ENCODE measurements at regions not wholly inside any gene's neighbourhood (a gene's known extent, or its start where the extent isn't known, plus 50 kb on each side); places are given as distances from the start of the nearest gene placed in this dataset.
A peak's percentile ranks its signal among the peaks of the same experiment; 100 is the strongest.

GRCh38 chr3:107429320-107430181 lies 52.3 kb downstream of the CCDC54 start (continued):
- TF ChIP-seq TEAD4 (IDR thresholded peaks at IDR 0.05; ENCODE audit: low read depth, low read length) (peak; percentile 67), SP2 (IDR thresholded peaks at IDR 0.05; ENCODE audit: low read length) (no peak), USF2 (IDR thresholded peaks at IDR 0.05; ENCODE audit: low read length) (no peak), KDM4A (IDR thresholded peaks at IDR 0.05; ENCODE audit: low read depth, low read length, severe bottlenecking) (peak; percentile 68), GABPA (IDR thresholded peaks at IDR 0.05; ENCODE audit: borderline replicate concordance, insufficient read depth, low read length) (no peak), SRF (IDR thresholded peaks at IDR 0.05; ENCODE audit: low read depth, low read length) (no peak), TBP (IDR thresholded peaks at IDR 0.05; ENCODE audit: low read depth, low read length) (peak; percentile 46; the same call in 1 of the 2 replicates), BRCA1 (IDR thresholded peaks at IDR 0.05; ENCODE audit: low read depth, low read length) (no peak), MAFK (IDR thresholded peaks at IDR 0.05; ENCODE audit: low read depth, low read length) (no peak), CTBP2 (IDR thresholded peaks at IDR 0.05; ENCODE audit: borderline replicate concordance, insufficient read depth, insufficient read length, low read length) (no peak), GTF2F1 (IDR thresholded peaks at IDR 0.05; ENCODE audit: borderline replicate concordance, low read depth, low read length) (no peak), YY1 (IDR thresholded peaks at IDR 0.05; ENCODE audit: low read depth, low read length) (peak; percentile 52; the same call in 1 of the 2 replicates), TAF1 (IDR thresholded peaks at IDR 0.05; ENCODE audit: low read depth, low read length) (peak; percentile 61), RXRA (IDR thresholded peaks at IDR 0.05; ENCODE audit: insufficient read depth, low read depth, low read length) (no peak), CTCF (IDR thresholded peaks at IDR 0.05; ENCODE audit: control extremely low read depth in 1 of 3, insufficient read depth in 1 of 3, low read depth in 1 of 3, low read length in 3 of 3) (peak; percentile 78 to 86 (median 86)), SIN3A (conservative IDR thresholded peaks at IDR 0.05 in 1 of 2, IDR thresholded peaks at IDR 0.05 in 1 of 2; ENCODE audit: low read depth in 1 of 2, low read length in 2 of 2) (peak in 1 of 2 experiments; percentile 54; a peak in 2 of 4 replicates), CHD1 (IDR thresholded peaks at IDR 0.05; ENCODE audit: low read depth, low read length) (no peak), TCF12 (IDR thresholded peaks at IDR 0.05; ENCODE audit: low read depth, low read length) (no peak)
- TF ChIP-seq, protein P1, sequence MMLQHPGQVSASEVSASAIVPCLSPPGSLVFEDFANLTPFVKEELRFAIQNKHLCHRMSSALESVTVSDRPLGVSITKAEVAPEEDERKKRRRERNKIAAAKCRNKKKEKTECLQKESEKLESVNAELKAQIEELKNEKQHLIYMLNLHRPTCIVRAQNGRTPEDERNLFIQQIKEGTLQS (IDR thresholded peaks at IDR 0.05; ENCODE audit: insufficient read depth, low read depth, low read length), result no peak

Data from H1 (cell line).